ENCODE measurements at regions not wholly inside any gene's neighbourhood (a gene's known extent, or its start where the extent isn't known, plus 50 kb on each side); places are given as distances from the start of the nearest gene placed in this dataset.

DNA sequence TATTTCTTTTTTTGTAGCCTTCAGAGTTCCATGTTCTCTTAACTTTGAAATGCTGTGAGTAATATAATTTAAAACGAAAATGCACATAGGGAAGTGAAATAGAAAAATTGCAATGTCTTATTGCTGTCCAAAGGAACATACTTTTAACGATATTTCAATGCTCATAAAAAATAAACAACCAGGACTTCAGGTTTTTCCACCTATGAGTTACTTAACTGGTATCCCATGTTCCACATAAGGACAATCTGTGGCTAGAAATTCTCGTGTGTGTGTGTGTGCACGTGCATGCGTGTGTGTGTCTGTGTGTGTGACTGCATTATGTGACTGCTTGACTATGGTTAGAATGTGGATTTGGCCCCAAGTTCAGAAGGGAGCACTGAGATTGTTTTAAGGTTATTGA, 200.8 kb upstream of the ADGRL4 start:
- DNase-seq (ENCODE audit: extremely low read depth, low read depth) = no peak
- no peak overlapping the region for H3K4me3 ChIP-seq (replicated peaks; ENCODE audit: low read depth, low read length)
- TF ChIP-seq, protein P1, sequence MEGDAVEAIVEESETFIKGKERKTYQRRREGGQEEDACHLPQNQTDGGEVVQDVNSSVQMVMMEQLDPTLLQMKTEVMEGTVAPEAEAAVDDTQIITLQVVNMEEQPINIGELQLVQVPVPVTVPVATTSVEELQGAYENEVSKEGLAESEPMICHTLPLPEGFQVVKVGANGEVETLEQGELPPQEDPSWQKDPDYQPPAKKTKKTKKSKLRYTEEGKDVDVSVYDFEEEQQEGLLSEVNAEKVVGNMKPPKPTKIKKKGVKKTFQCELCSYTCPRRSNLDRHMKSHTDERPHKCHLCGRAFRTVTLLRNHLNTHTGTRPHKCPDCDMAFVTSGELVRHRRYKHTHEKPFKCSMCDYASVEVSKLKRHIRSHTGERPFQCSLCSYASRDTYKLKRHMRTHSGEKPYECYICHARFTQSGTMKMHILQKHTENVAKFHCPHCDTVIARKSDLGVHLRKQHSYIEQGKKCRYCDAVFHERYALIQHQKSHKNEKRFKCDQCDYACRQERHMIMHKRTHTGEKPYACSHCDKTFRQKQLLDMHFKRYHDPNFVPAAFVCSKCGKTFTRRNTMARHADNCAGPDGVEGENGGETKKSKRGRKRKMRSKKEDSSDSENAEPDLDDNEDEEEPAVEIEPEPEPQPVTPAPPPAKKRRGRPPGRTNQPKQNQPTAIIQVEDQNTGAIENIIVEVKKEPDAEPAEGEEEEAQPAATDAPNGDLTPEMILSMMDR (IDR thresholded peaks at IDR 0.05; ENCODE audit: low read depth, low read length, missing control alignments) = no peak

DNA sequence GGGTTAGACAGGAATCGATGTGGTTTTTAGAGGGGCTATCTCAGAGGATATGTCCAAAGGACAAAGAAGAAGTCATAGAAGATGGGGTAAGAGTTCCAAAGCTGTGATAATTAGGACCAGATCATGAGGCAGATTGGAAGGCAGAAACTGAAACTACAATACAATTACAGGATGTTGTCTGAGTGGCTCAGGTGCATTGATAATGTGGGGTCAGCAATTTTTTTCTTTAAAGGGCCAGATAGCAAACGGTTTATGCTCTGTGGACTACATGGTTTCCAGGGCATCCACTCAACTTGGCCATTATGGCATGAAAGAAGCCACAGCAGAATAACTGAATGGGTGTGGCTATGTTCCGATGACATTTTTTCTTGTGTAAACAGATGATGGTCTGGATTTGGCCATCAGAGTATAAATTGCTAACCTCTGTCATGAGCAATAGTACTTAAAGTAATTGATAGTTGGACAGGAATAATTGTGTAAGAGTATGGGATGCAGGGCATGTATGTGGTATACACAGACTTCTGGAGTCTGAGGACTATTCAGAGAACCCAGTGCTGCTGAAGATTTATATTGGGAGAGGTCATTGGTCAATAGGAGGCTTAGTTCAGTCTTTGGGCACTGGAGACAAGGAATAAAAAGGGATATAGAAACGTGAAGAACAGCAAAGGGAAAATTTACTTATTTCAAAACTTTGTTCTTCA, 198.4 kb upstream of the ADGRL4 start:
- no peak for DNase-seq (ENCODE audit: extremely low read depth, low read depth)
- no peak overlapping the region for H3K4me3 ChIP-seq (replicated peaks; ENCODE audit: low read depth, low read length)
- TF ChIP-seq, protein P1 (IDR thresholded peaks at IDR 0.05; ENCODE audit: low read depth, low read length, missing control alignments) = no peak

DNA sequence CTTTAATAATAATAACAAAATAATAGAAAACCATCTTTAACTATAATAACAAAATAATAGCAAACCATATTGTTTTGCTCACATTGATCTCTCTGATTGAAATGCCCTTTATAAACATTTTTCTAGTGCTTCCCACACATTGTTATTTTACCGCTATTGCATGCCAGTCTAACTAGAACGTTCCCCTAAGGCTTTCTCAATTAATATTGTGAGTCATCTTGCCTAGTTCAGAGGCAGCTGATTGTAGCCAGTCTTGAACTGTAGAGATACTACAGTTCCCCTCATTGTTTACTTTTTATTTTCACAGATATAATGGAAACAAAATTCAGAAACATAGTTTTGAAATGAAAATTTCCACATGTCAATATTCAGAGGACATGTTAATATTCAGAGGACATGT, 192.3 kb upstream of the ADGRL4 start:
- no peak overlapping the region for H3K4me3 ChIP-seq (replicated peaks; ENCODE audit: low read depth, low read length)
- DNase-seq (ENCODE audit: extremely low read depth, low read depth) = no peak
- TF ChIP-seq, protein P1 (IDR thresholded peaks at IDR 0.05; ENCODE audit: low read depth, low read length, missing control alignments) = no peak

DNA sequence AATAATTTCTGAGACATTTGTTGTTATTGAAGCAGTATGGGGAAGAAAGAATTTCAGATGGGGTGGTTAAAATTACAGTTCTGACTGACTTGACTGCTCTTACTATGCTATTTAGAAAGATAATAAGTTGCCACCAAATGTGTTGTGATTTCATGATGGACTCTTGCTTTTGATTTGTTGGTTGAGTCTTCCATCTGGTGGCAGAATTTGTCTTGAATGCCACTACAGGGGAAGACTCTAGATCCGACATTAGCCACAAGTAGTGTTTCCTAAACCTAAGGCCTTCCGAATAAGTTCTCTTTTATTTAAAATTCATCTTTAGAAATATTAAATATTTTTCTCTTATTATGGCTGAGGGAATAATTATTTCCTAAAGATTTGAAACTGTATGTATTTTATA, 190.9 kb upstream of the ADGRL4 start:
- DNase-seq (ENCODE audit: extremely low read depth, low read depth) = no peak
- TF ChIP-seq, protein P1 (IDR thresholded peaks at IDR 0.05; ENCODE audit: low read depth, low read length, missing control alignments) = peak; percentile 15
- no peak overlapping the region for H3K4me3 ChIP-seq (replicated peaks; ENCODE audit: low read depth, low read length)

DNA sequence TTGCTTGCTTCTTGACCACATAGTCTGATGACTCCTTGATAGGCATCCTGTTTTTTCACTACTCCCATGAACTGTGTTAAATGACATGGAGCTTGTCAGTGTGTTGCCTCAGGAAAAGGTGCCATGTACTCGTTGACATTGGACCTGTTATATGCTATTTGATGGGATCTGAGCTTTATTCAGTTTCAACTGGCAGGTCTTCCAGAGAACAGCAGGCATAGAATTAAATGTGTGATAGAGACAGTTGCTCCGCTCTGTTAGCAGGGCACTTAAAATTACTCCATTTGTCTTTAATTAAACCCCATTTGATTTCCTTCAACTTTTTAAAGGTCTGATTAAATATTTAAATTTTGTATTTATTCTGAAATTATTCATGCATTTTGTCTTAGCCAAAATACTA, 189.7 kb upstream of the ADGRL4 start:
- TF ChIP-seq, protein P1 (IDR thresholded peaks at IDR 0.05; ENCODE audit: low read depth, low read length, missing control alignments) = no peak
- no peak overlapping the region for H3K4me3 ChIP-seq (replicated peaks; ENCODE audit: low read depth, low read length)
- DNase-seq (ENCODE audit: extremely low read depth, low read depth) = no peak

DNA sequence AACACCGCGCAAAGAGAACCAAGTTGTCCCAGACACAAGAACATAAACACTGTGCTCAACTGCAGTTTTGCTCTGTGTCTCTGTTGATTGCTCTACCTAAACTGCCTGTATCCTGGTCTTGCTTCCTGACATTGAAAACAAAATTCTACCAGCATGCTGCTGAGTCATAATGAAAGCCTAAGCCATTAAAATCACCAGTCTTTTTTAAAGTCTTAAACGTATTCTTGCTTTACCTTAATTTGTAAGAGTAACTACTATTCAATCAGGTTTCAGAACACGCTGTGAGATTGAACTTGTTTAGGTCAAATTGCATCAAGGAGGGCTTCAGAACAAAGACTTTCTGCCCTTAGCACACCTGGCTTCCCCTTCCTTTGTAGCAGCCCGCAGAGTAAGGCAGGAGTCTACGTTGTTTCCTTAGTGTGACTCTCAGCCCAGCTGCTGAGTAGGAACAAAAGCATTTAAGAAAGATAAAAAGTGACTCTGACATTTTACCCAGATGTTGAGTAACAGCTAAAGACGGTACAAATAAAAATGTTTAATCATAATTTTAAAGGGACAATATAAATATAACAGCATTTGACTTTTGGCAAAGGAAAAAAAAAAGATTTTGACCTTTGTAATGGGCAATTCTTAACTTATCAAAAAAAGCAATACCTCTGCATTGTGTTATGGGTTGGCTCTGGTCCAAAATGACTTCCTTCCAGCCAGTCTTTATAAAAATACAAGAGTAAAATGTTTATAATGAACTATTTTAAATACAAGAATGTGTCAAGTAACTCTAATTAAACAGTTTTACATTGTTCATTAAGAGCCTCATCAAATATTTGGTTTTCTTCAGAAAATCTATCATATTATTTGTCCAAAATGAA, 186.9 kb upstream of the ADGRL4 start:
- no peak for DNase-seq (ENCODE audit: extremely low read depth, low read depth)
- no peak overlapping the region for H3K4me3 ChIP-seq (replicated peaks; ENCODE audit: low read depth, low read length)
- TF ChIP-seq, protein P1 (IDR thresholded peaks at IDR 0.05; ENCODE audit: low read depth, low read length, missing control alignments) = no peak
